ENCODE measurements at regions not wholly inside any gene's neighbourhood (a gene's known extent, or its start where the extent isn't known, plus 50 kb on each side); places are given as distances from the start of the nearest gene placed in this dataset.

- TF ChIP-seq CTCF (IDR thresholded peaks at IDR 0.05) (no peak), POLR2A (IDR thresholded peaks at IDR 0.05) (no peak), POLR2AphosphoS5 (IDR thresholded peaks at IDR 0.05; ENCODE audit: insufficient read depth in 1 of 2, low read depth in 1 of 2) (no peak)
These were observed 223.9 kb downstream of the TLE3 start for GRCh38 chr15:69873807-69874206.

Measured in vagina (tissue), 2 donors.